ENCODE measurements at regions not wholly inside any gene's neighbourhood (a gene's known extent, or its start where the extent isn't known, plus 50 kb on each side); places are given as distances from the start of the nearest gene placed in this dataset.

DNA sequence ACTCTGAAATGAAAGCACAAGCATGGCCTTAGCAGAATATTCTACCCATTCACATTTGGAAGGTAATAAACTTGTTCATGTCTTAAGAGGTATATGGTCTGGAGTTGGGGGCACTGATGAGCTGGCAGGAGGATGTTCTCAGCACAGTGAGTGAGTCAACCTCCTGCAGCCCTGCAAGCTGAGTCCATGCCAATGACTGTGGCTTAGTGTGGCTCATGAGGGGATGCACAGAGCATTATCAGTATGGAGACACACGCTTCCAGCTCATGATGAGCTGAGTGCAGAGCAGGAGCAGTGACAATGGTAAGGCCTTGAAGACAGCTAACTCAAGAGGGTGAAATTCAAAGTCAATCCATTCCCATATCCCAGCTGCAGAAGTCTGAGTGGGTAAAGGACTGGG lies 102.3 kb downstream of the TNFSF18 start:
- intact Hi-C loops (cut with DNase I; ENCODE audit: low total_unique reads): no loop called here

DNA sequence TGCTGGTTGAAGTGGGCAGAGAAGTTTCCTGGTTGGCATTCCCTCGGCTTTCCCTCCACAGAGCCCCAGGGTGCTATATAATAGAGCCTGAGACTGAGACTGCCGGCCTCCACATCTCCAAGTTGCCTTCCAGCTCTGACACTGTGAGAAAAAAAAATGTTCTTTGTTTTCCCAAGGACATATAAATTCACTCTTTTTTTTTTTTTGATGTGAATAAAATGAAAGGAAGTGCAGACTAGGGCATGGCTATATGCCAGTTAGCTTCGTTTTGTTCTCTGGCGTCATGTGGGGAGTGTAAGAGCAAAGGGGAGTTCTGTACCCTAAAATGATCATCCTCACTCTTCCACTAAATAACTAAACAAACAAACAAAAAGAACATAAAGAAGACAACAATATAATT lies 101.6 kb downstream of the TNFSF18 start:
- 61 to 75% methylated on average over 4 of the region's 4 CpGs for WGBS, 2 donors
- no peak overlapping the region for H3K4me3 ChIP-seq (ENCODE audit: low read depth, poor library complexity, severe bottlenecking)
- TF ChIP-seq, protein P1, sequence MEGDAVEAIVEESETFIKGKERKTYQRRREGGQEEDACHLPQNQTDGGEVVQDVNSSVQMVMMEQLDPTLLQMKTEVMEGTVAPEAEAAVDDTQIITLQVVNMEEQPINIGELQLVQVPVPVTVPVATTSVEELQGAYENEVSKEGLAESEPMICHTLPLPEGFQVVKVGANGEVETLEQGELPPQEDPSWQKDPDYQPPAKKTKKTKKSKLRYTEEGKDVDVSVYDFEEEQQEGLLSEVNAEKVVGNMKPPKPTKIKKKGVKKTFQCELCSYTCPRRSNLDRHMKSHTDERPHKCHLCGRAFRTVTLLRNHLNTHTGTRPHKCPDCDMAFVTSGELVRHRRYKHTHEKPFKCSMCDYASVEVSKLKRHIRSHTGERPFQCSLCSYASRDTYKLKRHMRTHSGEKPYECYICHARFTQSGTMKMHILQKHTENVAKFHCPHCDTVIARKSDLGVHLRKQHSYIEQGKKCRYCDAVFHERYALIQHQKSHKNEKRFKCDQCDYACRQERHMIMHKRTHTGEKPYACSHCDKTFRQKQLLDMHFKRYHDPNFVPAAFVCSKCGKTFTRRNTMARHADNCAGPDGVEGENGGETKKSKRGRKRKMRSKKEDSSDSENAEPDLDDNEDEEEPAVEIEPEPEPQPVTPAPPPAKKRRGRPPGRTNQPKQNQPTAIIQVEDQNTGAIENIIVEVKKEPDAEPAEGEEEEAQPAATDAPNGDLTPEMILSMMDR (IDR thresholded peaks at IDR 0.05): no peak
- no peak for TF ChIP-seq POLR2A (IDR thresholded peaks at IDR 0.05)
- intact Hi-C loops (cut with DNase I; ENCODE audit: low total_unique reads): no loop called here
- no peak for DNase-seq (ENCODE audit: low spot score in 2 of 2)

More for the DNA sequence above, 102.3 kb downstream of the TNFSF18 start:
- WGBS, 2 donors: 94 to 95% methylated on average over 1 of the region's 1 CpG
- TF ChIP-seq, protein P1 (IDR thresholded peaks at IDR 0.05): no peak
- no peak for TF ChIP-seq POLR2A (IDR thresholded peaks at IDR 0.05)
- H3K4me3 ChIP-seq (ENCODE audit: low read depth, poor library complexity, severe bottlenecking): no peak overlapping the region
- DNase-seq (ENCODE audit: low spot score in 2 of 2): no peak

DNA sequence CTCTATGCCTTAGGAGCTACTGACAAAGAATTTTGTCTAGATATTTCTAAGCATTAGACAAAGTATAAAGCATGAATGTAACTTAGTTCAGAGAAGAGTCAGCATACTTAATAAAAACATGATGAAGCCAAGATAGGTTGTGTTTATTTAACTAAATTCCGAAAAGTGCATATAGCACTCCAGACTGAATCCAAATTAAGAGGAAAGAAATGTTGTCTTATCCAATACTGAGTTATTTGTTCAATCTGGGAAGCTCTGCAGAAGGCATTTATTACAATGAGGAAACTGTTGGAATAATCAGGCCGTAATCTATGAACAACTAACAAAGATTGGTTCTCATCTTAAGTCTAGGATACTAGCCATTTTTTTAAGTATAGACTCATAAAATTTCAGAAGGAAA lies 100.2 kb downstream of the TNFSF18 start:
- no peak for TF ChIP-seq POLR2A (IDR thresholded peaks at IDR 0.05)
- TF ChIP-seq, protein P1 (IDR thresholded peaks at IDR 0.05): no peak
- DNase-seq (ENCODE audit: low spot score in 2 of 2): no peak
- intact Hi-C loops (cut with DNase I; ENCODE audit: low total_unique reads): no loop called here
- H3K4me3 ChIP-seq (ENCODE audit: low read depth, poor library complexity, severe bottlenecking): no peak overlapping the region
- 72 to 87% methylated on average over 2 of the region's 2 CpGs for WGBS, 2 donors

DNA sequence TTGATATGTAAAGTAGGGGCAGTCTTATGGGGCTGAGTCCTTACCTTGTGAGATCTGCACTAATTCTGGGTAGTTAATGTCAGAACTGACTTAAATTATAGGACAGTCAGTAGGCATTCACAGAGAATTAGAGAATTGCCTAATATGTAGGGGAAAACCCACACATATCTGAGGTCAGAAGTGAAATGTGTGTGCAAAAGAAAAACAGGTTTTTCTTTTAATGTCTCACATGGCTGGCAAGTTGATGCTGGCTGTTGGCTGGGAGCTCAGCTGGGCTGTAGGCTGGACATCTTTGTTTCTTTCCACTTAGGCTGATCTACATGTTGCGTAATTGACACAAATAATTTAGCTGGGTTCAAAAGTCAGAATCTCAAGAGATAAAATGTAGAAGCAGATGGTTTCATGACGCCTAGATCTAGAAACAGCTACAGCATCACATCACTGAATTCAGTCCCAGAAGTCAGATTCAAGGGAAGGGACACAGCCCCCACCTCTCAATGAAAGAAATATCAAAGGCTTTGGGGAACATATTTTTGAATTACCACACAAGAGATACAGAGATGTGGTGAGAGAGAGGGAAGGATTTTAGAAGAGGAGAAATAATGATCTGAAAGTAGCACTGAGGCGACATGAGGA lies 98.9 kb downstream of the TNFSF18 start:
- H3K4me3 ChIP-seq (ENCODE audit: low read depth, poor library complexity, severe bottlenecking): no peak overlapping the region
- TF ChIP-seq POLR2A (IDR thresholded peaks at IDR 0.05): no peak
- TF ChIP-seq, protein P1 (IDR thresholded peaks at IDR 0.05): no peak
- DNase-seq (ENCODE audit: low spot score in 2 of 2): no peak
- intact Hi-C loops (cut with DNase I; ENCODE audit: low total_unique reads): no loop called here
- 70% methylated on average over 3 of the region's 3 CpGs for WGBS, 2 donors

DNA sequence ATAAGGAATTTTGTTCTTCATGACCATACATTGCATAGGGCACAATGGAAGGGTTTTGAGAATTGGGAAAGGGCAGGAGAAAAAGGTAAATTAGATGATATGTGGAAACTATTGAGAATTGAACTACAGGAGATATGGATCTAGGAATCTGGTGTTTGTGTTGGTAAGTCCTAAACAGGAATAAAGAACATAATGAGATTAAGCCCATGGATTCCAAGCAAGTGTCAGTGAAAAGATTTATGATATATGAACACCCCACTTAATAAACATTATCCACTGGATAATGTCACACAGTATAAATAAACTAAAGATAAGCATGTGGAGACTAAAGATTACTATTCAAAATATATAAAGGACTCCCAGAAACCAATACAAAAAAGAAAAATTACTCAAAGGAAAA lies 98.2 kb downstream of the TNFSF18 start:
- no peak overlapping the region for H3K4me3 ChIP-seq (ENCODE audit: low read depth, poor library complexity, severe bottlenecking)
- intact Hi-C loops (cut with DNase I; ENCODE audit: low total_unique reads): no loop called here
- no peak for DNase-seq (ENCODE audit: low spot score in 2 of 2)
- TF ChIP-seq, protein P1 (IDR thresholded peaks at IDR 0.05): no peak
- no peak for TF ChIP-seq POLR2A (IDR thresholded peaks at IDR 0.05)
